ENCODE measurements at regions not wholly inside any gene's neighbourhood (a gene's known extent, or its start where the extent isn't known, plus 50 kb on each side); places are given as distances from the start of the nearest gene placed in this dataset.
"Not testable (repeated sequence)": the region's sequence is repeated elsewhere in the genome, so short reads cannot be mapped to it uniquely, and the experiment has no call there.

- FAIRE-seq (no peak), DNase-seq (ENCODE audit: extremely low spot score, insufficient read length, low read depth) (no peak)
Observed at GRCh38 chr5:156189628-156190027, 137.3 kb upstream of the SGCD start.

DNA sequence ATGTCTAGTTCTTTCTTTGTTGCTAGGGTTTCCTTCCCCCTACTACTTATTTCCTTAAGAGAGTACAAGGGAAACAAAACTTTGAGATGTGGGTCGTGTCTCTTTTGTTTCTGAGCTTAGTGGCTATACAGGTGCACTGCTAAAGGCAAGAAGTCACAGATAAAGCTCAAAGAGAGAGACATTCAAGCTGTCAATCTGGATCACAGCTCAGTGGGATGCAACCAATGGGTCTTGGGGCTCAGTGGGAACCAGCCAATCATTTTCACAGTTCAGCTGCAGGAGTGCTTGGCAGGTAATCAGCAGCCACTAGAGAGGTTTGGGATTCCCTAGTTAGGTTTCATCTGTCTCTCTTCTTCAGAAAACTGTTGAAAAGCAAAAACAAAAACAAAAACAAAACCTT lies 135.4 kb upstream of the SGCD start:
- DNase-seq (ENCODE audit: extremely low spot score, insufficient read length, low read depth) (no peak), FAIRE-seq (no peak)

- DNase-seq (ENCODE audit: extremely low spot score, insufficient read length, low read depth) (no peak), FAIRE-seq (no peak)
Observed at GRCh38 chr5:156197042-156197635, 129.8 kb upstream of the SGCD start.

GRCh38 chr5:156199045-156199444 lies 127.9 kb upstream of the SGCD start:
- FAIRE-seq = no peak
- no peak for DNase-seq (ENCODE audit: extremely low spot score, insufficient read length, low read depth)

DNA sequence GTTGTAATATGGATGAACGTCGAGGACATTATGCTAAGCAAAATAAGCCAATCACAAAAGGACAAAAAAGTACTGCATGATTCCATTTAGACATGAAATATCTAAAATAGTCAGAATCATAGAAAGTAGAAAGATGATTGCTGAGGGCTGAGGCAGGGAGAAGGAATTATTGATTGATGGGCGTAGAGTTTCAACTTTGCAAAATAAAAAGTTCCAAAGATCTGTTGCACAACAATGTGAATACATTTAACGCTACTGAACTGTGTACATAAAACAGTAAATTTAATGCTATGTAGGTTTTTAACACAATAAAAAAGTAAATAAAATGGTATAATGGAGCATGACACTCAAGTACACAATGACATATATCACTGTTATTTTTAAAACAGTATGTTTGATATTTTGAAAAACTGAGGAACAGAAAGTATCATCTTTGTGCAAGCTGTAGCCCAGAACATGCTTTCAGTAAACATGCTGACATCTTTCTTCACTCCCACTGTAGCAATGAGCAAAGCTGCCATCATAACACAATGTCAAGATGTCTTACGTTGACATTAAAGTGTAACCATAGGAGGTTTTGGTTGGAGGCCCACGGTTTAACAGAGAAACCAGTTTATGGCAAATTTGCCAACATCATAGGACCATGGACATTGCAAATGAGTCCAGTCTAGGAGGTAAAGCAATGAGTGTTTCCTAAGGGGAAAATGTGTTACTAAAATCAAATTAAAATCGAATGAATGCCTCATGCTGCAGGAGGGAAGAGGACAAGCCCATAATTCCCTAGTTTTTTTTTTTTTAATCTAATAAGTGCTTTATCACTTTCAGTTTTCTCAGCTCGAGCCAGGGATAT lies 125.8 kb upstream of the SGCD start:
- no peak for FAIRE-seq

GRCh38 chr5:156201788-156202403 lies 125.1 kb upstream of the SGCD start:
- DNase-seq (ENCODE audit: extremely low spot score, insufficient read length, low read depth) (no peak), FAIRE-seq (no peak)

More for the DNA sequence above, 125.8 kb upstream of the SGCD start:
- no peak for DNase-seq (ENCODE audit: extremely low spot score, insufficient read length, low read depth)

GRCh38 chr5:156208271-156208670 lies 118.7 kb upstream of the SGCD start:
- DNase-seq (ENCODE audit: extremely low spot score, insufficient read length, low read depth) (no peak), FAIRE-seq (no peak)

GRCh38 chr5:156218367-156219158 lies 108.4 kb upstream of the SGCD start:
- FAIRE-seq (no peak), DNase-seq (ENCODE audit: extremely low spot score, insufficient read length, low read depth) (no peak)

- DNase-seq (ENCODE audit: extremely low spot score, insufficient read length, low read depth) (no peak), FAIRE-seq (no peak)
Observed at GRCh38 chr5:156219483-156220005, 107.4 kb upstream of the SGCD start.

- FAIRE-seq (no peak), DNase-seq (ENCODE audit: extremely low spot score, insufficient read length, low read depth) (no peak)
Observed at GRCh38 chr5:156221816-156222215, 105.1 kb upstream of the SGCD start.

- FAIRE-seq = no peak
Observed at GRCh38 chr5:156223547-156223946, 103.4 kb upstream of the SGCD start.

GRCh38 chr5:156226485-156226884 lies 100.5 kb upstream of the SGCD start:
- not testable (repeated sequence) for DNase-seq (ENCODE audit: extremely low spot score, insufficient read length, low read depth); FAIRE-seq

More at GRCh38 chr5:156223547-156223946, 103.4 kb upstream of the SGCD start:
- no peak for DNase-seq (ENCODE audit: extremely low spot score, insufficient read length, low read depth)

DNA sequence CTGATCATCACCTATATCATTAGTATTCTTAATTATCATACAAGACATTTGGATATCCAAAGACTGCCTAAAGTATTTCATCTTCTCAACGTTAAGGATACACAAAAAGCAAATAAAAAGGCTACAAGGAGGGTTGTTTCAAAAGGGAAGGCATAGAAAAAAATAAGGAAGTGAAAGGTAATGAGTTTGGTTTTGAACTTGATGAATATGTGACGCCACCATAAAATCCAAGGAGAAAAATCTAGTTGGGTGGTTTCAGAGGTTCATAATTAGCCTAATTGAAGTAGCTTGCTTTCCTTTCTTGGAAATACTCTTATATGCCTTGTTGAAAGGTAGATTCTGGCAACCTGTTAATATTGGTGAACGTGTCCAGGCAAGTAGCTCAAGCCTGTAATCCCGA lies 96.1 kb upstream of the SGCD start:
- FAIRE-seq (no peak), DNase-seq (ENCODE audit: extremely low spot score, insufficient read length, low read depth) (no peak)

DNA sequence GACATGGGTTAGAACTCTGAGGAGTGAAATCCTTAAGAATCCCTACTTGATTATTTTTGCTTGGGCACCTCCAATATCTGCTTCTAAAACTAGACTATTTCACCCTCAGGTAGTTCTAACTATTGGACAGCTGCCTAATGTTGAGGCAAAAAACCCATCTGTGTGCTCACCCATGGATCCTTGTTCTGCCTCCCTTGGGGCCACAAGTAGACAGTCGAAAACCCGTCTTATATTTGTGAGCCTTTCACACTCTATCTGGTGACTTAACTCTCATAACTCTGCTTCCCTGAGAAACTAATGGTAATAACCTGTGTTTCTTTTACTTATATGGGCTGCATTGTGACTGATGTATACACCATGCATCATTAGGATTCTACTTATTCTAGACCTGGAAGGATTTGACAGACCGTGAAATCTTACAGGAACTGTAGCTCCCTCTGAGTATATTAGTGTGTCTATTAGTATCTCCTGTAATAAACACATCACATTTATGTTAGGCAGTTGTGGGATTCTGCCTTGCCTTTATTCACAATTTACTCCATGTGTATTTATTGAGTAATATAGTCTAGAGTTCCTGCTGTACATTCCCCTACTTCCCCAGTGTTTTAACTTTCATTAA lies 94.6 kb upstream of the SGCD start:
- DNase-seq (ENCODE audit: extremely low spot score, insufficient read length, low read depth) = no peak
- FAIRE-seq = no peak

GRCh38 chr5:156237361-156237760 lies 89.6 kb upstream of the SGCD start:
- DNase-seq (ENCODE audit: extremely low spot score, insufficient read length, low read depth) = no peak
- no peak for FAIRE-seq

DNA sequence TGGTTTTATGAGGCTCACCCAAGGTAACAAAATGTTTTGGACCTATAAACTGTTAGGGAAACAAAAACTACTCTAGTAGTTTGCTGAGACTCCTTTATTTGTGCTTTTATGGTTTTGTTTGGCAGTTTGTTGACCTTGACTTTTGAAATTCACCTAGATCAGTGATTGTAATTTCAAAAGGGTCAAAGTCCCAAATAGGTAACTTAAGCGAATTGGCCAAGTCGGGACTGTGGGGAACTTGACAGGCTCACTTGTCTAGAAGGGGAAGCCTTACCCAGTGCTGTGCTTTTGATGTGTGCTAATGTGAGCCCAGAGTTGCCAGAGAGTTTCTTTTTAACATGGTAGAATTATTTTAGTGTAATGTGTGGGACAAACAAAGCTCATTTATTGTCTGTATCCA lies 87.2 kb upstream of the SGCD start:
- no peak for FAIRE-seq

GRCh38 chr5:156240414-156240813 lies 86.5 kb upstream of the SGCD start:
- DNase-seq (ENCODE audit: extremely low spot score, insufficient read length, low read depth) (no peak), FAIRE-seq (no peak)

More for the DNA sequence above, 87.2 kb upstream of the SGCD start:
- DNase-seq (ENCODE audit: extremely low spot score, insufficient read length, low read depth) = no peak

GRCh38 chr5:156241266-156241665 lies 85.7 kb upstream of the SGCD start:
- FAIRE-seq (no peak), DNase-seq (ENCODE audit: extremely low spot score, insufficient read length, low read depth) (no peak)

- DNase-seq (ENCODE audit: extremely low spot score, insufficient read length, low read depth) (no peak), FAIRE-seq (no peak)
Observed at GRCh38 chr5:156245895-156246294, 81.1 kb upstream of the SGCD start.

- no peak for DNase-seq (ENCODE audit: extremely low spot score, insufficient read length, low read depth)
- FAIRE-seq = no peak
Observed at GRCh38 chr5:156251076-156251475, 75.9 kb upstream of the SGCD start.
